ENCODE measurements at regions not wholly inside any gene's neighbourhood (a gene's known extent, or its start where the extent isn't known, plus 50 kb on each side); places are given as distances from the start of the nearest gene placed in this dataset.

GRCh38 chr2:83747141-83747540 is 711.9 kb downstream of the SUCLG1 start:
- in situ Hi-C loops (cut with MboI), result no loop called here
- Histone ChIP-seq H3K79me2 (ENCODE audit: control insufficient read depth, insufficient read depth, low read length) (no peaks in the 10 kb centered on the region), H3K4me2 (ENCODE audit: control insufficient read depth, insufficient read depth) (no peak overlapping the region), H3K9me3 (replicated peaks; ENCODE audit: control insufficient read depth, insufficient read depth, low read length) (no peaks in the 10 kb centered on the region), H3K27me3 (replicated peaks in 1 of 2; ENCODE audit: control insufficient read depth in 2 of 2, insufficient read depth in 2 of 2, low read length in 1 of 2) (no peaks in the 10 kb centered on the region), H3K4me3 (no peak overlapping the region), H3K27ac (ENCODE audit: control insufficient read depth, insufficient read depth) (no peak overlapping the region), H3K9ac (ENCODE audit: control insufficient read depth, insufficient read depth, low read length) (no peak overlapping the region), H2AFZ (ENCODE audit: control insufficient read depth, low read depth, low read length) (no peak overlapping the region), H3K4me1 (ENCODE audit: control insufficient read depth, insufficient read depth, low read length) (no peaks in the 10 kb centered on the region), H3K36me3 (ENCODE audit: control insufficient read depth in 2 of 2, insufficient read depth in 2 of 2, low read length in 1 of 2) (no peaks in the 10 kb centered on the region), H4K20me1 (ENCODE audit: control insufficient read depth, insufficient read depth) (no peaks in the 10 kb centered on the region)
- DNase-seq (ENCODE audit: low read depth, low spot score), result no peak
- 49% methylated on average over 6 of the region's 6 CpGs for WGBS (ENCODE audit: insufficient coverage, insufficient replicate concordance, low lambda C conversion rate, missing lambda C conversion rate)
- CTCF ChIA-PET, result no interaction called here
- intact Hi-C loops (cut with micrococcal nuclease; ENCODE audit: unreplicated experiment), result no loop called here
- ATAC-seq, result no peak
- POLR2A ChIA-PET, result no interaction called here
- no TSS peak for BruUV-seq (replicated peaks)
- TF ChIP-seq ZNF24 (IDR thresholded peaks at IDR 0.05), result no peak
- no peak for TF ChIP-seq NFIC (IDR thresholded peaks at IDR 0.05; ENCODE audit: low read depth, low read length)
- TF ChIP-seq PAX5 (IDR thresholded peaks at IDR 0.05; ENCODE audit: borderline replicate concordance, low read depth, low read length), result no peak
- TF ChIP-seq RBBP5 (conservative IDR thresholded peaks at IDR 0.05), result no peak
- no peak for TF ChIP-seq SREBF2 (IDR thresholded peaks at IDR 0.05; ENCODE audit: low read length)
- TF ChIP-seq CTCF (IDR thresholded peaks at IDR 0.05 in 2 of 3, conservative IDR thresholded peaks at IDR 0.05 in 1 of 3; ENCODE audit: control insufficient read depth in 2 of 3, extremely low read depth in 1 of 3, insufficient read depth in 1 of 3, low read depth in 3 of 3, low read length in 3 of 3), result no peak
- no peak for TF ChIP-seq SMAD1 (IDR thresholded peaks at IDR 0.05; ENCODE audit: low read depth, partially characterized antibody)
- RAD21 ChIA-PET (ENCODE audit: unreplicated experiment), result no interaction called here
- FAIRE-seq, result no peak
- SMC1A ChIA-PET (ENCODE audit: uncharacterized antibody, unreplicated experiment), result no interaction called here

- DNase-seq (ENCODE audit: low read depth, low spot score) (no peak), FAIRE-seq (no peak), ATAC-seq (no peak)
- H3K9me3 ChIP-seq (replicated peaks; ENCODE audit: control insufficient read depth, insufficient read depth, low read length), result no peaks in the 10 kb centered on the region
- no peaks in the 10 kb centered on the region for H4K20me1 ChIP-seq (ENCODE audit: control insufficient read depth, insufficient read depth)
- no peaks in the 10 kb centered on the region for H3K27me3 ChIP-seq (replicated peaks in 1 of 2; ENCODE audit: control insufficient read depth in 2 of 2, insufficient read depth in 2 of 2, low read length in 1 of 2)
- ChIA-PET RAD21 (ENCODE audit: unreplicated experiment) (no interaction called here), CTCF (no interaction called here), POLR2A (no interaction called here), SMC1A (ENCODE audit: uncharacterized antibody, unreplicated experiment) (no interaction called here)
- no peaks in the 10 kb centered on the region for H3K4me1 ChIP-seq (ENCODE audit: control insufficient read depth, insufficient read depth, low read length)
- WGBS (ENCODE audit: insufficient coverage, insufficient replicate concordance, low lambda C conversion rate, missing lambda C conversion rate), result 34% methylated on average over 4 of the region's 4 CpGs
- H3K79me2 ChIP-seq (ENCODE audit: control insufficient read depth, insufficient read depth, low read length), result no peaks in the 10 kb centered on the region
- no peak overlapping the region for H3K9ac ChIP-seq (ENCODE audit: control insufficient read depth, insufficient read depth, low read length)
- H3K4me2 ChIP-seq (ENCODE audit: control insufficient read depth, insufficient read depth), result no peak overlapping the region
- TF ChIP-seq RB1 (IDR thresholded peaks at IDR 0.05; ENCODE audit: borderline replicate concordance) (no peak), MTA2 (IDR thresholded peaks at IDR 0.05; ENCODE audit: low read depth) (no peak), HDAC2 (IDR thresholded peaks at IDR 0.05) (no peak), RBBP5 (conservative IDR thresholded peaks at IDR 0.05) (no peak), PAX5 (IDR thresholded peaks at IDR 0.05; ENCODE audit: borderline replicate concordance, low read depth, low read length) (no peak), RELB (IDR thresholded peaks at IDR 0.05; ENCODE audit: low read depth) (no peak), ZBTB4 (CRISPR knock-in tag; IDR thresholded peaks at IDR 0.05) (no peak), CREM (IDR thresholded peaks at IDR 0.05; ENCODE audit: low read depth) (no peak)
- no peak overlapping the region for H2AFZ ChIP-seq (ENCODE audit: control insufficient read depth, low read depth, low read length)
- no peak overlapping the region for H3K27ac ChIP-seq (ENCODE audit: control insufficient read depth, insufficient read depth)
- intact Hi-C loops (cut with micrococcal nuclease; ENCODE audit: unreplicated experiment), result no loop called here
- in situ Hi-C loops (cut with MboI), result no loop called here
- no peak overlapping the region for H3K4me3 ChIP-seq
- BruUV-seq (replicated peaks), result no TSS peak
- no peaks in the 10 kb centered on the region for H3K36me3 ChIP-seq (ENCODE audit: control insufficient read depth in 2 of 2, insufficient read depth in 2 of 2, low read length in 1 of 2)
These were observed 714.2 kb downstream of the SUCLG1 start for GRCh38 chr2:83744855-83745254.
